DOHH2 (cell line): ENCODE measurements at regions not wholly inside any gene's neighbourhood (a gene's known extent, or its start where the extent isn't known, plus 50 kb on each side); places are given as distances from the start of the nearest gene placed in this dataset.

ENCODE experiments used
- H3F3A ChIP-seq: fragments of 200-600 bp; sonication (generic), shearing (Covaris generic); 2 replicates; pipeline ENCODE4 v1.6.0; 2016; ENCODE audit warnings: antibody characterized with exemption, mild to moderate bottlenecking; ENCODE audit not compliant: control insufficient read depth, insufficient read depth
- H3K27ac ChIP-seq: fragments of 200-600 bp; sonication (generic); 2 replicates; pipeline ENCODE4 v1.5.1; 2014; ENCODE audit warnings: low read depth, mild to moderate bottlenecking, low read length, moderate library complexity
- H3K27me3 ChIP-seq: fragments of 200-600 bp; sonication (generic); 2 replicates; pipeline ENCODE4 v1.6.1; 2014; ENCODE audit warnings: mild to moderate bottlenecking, low read length, mixed read lengths; ENCODE audit not compliant: control insufficient read depth
- H3K36me3 ChIP-seq: fragments of 200-600 bp; sonication (generic); 2 replicates; pipeline ENCODE4 v1.6.1; 2014; ENCODE audit warnings: mild to moderate bottlenecking, low read length, moderate library complexity, mixed read lengths; ENCODE audit not compliant: control insufficient read depth
- H3K4me1 ChIP-seq: fragments of 200-600 bp; sonication (generic); 2 replicates; pipeline ENCODE4 v1.6.1; 2014; ENCODE audit warnings: mild to moderate bottlenecking, low read length, mixed read lengths; ENCODE audit not compliant: control insufficient read depth
- H3K4me2 ChIP-seq: fragments of 200-600 bp; sonication (generic); 2 replicates; pipeline ENCODE4 v1.6.0; 2014; ENCODE audit warnings: mild to moderate bottlenecking, low read length, moderate library complexity
- H3K4me3 ChIP-seq: fragments of 200-600 bp; sonication (generic); 2 replicates; pipeline ENCODE4 v1.5.1; 2014; ENCODE audit warnings: mild to moderate bottlenecking, low read length, mixed read lengths
- H3K79me2 ChIP-seq: fragments of 200-600 bp; sonication (generic); 2 replicates; pipeline ENCODE4 v1.6.1; 2014; ENCODE audit warnings: mild to moderate bottlenecking, low read length, mixed read lengths; ENCODE audit not compliant: control insufficient read depth
- H3K9me2 ChIP-seq: fragments of 200-600 bp; sonication (generic); replicated peaks from 2 replicates; pipeline ENCODE4 v1.6.1; 2014; ENCODE audit warnings: mild to moderate bottlenecking, low read length, mixed read lengths; ENCODE audit not compliant: control insufficient read depth
- H3K9me3 ChIP-seq: fragments of 200-600 bp; sonication (generic); 2 replicates; pipeline ENCODE4 v1.6.1; 2014; ENCODE audit warnings: antibody characterized with exemption, low read length, mixed read lengths; ENCODE audit not compliant: control insufficient read depth, insufficient read depth
- H4K20me1 ChIP-seq: fragments of 200-600 bp; sonication (generic); 2 replicates; pipeline ENCODE4 v1.6.0; 2014; ENCODE audit warnings: low read depth, mild to moderate bottlenecking, antibody characterized with exemption, low read length, moderate library complexity; ENCODE audit not compliant: control insufficient read depth, insufficient read depth
- CTCF ChIP-seq: fragments of 200-600 bp; sonication (generic); IDR thresholded peaks from one replicate; pipeline ENCODE4 v1.5.1; 2014; ENCODE audit warnings: antibody characterized with exemption, mild to moderate bottlenecking, low read depth, low read length; ENCODE audit not compliant: poor library complexity, severe bottlenecking
- EZH2phosphoT487 ChIP-seq: fragments of 200-600 bp; sonication (generic); IDR thresholded peaks from 2 replicates; pipeline ENCODE4 v1.6.1; 2017; ENCODE audit warnings: borderline replicate concordance, mild to moderate bottlenecking, antibody characterized with exemption, low read length, moderate library complexity, mixed read lengths

GRCh38 chr5:40166802-40167201 lies 512.9 kb upstream of the PTGER4 start:
- no peaks in the 10 kb centered on the region for H3F3A ChIP-seq
- H3K79me2 ChIP-seq, result no peaks in the 10 kb centered on the region

GRCh38 chr5:40165789-40166728 lies 513.7 kb upstream of the PTGER4 start:
- H3K79me2 ChIP-seq, result no peaks in the 10 kb centered on the region
- no peak overlapping the region for H3K4me3 ChIP-seq

More at GRCh38 chr5:40166802-40167201, 512.9 kb upstream of the PTGER4 start:
- Histone ChIP-seq H3K36me3 (no peaks in the 10 kb centered on the region), H3K27ac (no peak overlapping the region), H3K27me3 (no peaks in the 10 kb centered on the region), H4K20me1 (no peaks in the 10 kb centered on the region), H3K4me1 (no peaks in the 10 kb centered on the region), H3K4me2 (no peak overlapping the region), H3K4me3 (no peak overlapping the region), H3K9me2 (no peaks in the 10 kb centered on the region), H3K9me3 (0 out of 2 replicates have a peak, but pooled peaks cover 4% of the 10 kb centered on the region)
- TF ChIP-seq CTCF, result no peak
- no peak for TF ChIP-seq EZH2phosphoT487

GRCh38 chr5:40165106-40165788 lies 514.5 kb upstream of the PTGER4 start:
- no peaks in the 10 kb centered on the region for H3F3A ChIP-seq
- no peaks in the 10 kb centered on the region for H3K27me3 ChIP-seq
- no peak overlapping the region for H3K27ac ChIP-seq
- H4K20me1 ChIP-seq, result no peaks in the 10 kb centered on the region
- H3K4me1 ChIP-seq, result no peaks in the 10 kb centered on the region
- TF ChIP-seq CTCF, result no peak
- TF ChIP-seq EZH2phosphoT487, result no peak
- H3K36me3 ChIP-seq, result no peaks in the 10 kb centered on the region
- H3K79me2 ChIP-seq, result no peaks in the 10 kb centered on the region
- H3K4me2 ChIP-seq, result no peak overlapping the region
- H3K9me3 ChIP-seq, result 0 out of 2 replicates have a peak, but pooled peaks cover 2% of the 10 kb centered on the region
- H3K4me3 ChIP-seq, result no peak overlapping the region
- H3K9me2 ChIP-seq, result no peaks in the 10 kb centered on the region

More at GRCh38 chr5:40165789-40166728, 513.7 kb upstream of the PTGER4 start:
- Histone ChIP-seq H3K9me2 (no peaks in the 10 kb centered on the region), H3K27me3 (no peaks in the 10 kb centered on the region), H3K36me3 (no peaks in the 10 kb centered on the region), H3K4me2 (no peak overlapping the region), H3F3A (no peaks in the 10 kb centered on the region), H3K4me1 (no peaks in the 10 kb centered on the region), H4K20me1 (no peaks in the 10 kb centered on the region), H3K9me3 (0 out of 2 replicates have a peak, but pooled peaks cover 4% of the 10 kb centered on the region), H3K27ac (no peak overlapping the region)
- TF ChIP-seq EZH2phosphoT487 (no peak), CTCF (no peak)
